ENCODE measurements at regions not wholly inside any gene's neighbourhood (a gene's known extent, or its start where the extent isn't known, plus 50 kb on each side); places are given as distances from the start of the nearest gene placed in this dataset.

DNA sequence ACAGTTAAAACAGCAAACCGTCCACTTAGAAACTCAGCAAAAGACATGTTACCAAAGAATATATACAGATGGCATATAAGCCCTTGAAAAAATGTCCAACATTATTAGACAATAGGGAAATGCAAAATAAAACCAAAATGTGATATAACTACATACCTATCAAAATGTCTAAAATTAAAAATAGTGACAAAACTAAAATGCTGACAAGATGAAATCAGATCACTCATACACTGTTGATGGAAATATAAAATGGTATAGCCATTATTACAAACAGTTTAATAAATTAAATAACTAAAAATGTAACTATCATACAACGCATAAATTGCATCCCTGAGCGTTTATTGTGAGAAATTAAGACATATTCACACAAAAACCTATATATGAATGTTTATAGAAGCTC, 939.7 kb upstream of the ZWINT start:
- no peak overlapping the region for H3K4me3 ChIP-seq (ENCODE audit: low read depth, low read length)
- TF ChIP-seq, protein P1, sequence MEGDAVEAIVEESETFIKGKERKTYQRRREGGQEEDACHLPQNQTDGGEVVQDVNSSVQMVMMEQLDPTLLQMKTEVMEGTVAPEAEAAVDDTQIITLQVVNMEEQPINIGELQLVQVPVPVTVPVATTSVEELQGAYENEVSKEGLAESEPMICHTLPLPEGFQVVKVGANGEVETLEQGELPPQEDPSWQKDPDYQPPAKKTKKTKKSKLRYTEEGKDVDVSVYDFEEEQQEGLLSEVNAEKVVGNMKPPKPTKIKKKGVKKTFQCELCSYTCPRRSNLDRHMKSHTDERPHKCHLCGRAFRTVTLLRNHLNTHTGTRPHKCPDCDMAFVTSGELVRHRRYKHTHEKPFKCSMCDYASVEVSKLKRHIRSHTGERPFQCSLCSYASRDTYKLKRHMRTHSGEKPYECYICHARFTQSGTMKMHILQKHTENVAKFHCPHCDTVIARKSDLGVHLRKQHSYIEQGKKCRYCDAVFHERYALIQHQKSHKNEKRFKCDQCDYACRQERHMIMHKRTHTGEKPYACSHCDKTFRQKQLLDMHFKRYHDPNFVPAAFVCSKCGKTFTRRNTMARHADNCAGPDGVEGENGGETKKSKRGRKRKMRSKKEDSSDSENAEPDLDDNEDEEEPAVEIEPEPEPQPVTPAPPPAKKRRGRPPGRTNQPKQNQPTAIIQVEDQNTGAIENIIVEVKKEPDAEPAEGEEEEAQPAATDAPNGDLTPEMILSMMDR (IDR thresholded peaks at IDR 0.05; ENCODE audit: low read depth, low read length) = no peak

DNA sequence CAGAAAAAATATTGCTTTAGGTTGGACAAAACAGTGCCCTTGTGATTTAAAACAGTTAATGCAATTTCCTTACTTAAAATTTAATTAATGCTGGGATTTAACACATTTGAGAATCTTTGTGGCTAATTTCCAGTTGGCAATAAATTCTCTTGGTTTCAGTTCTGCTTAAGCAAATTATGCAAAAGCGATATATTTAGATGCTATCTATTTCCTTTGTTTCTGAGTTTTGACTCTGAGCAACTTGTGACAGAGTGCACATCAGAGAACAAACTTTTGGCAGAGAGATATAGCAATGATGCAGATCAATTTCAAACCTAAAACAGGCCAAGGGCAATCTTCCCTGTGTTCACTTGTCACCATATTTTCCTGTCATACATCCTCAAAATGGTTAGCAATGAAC, 933.6 kb upstream of the ZWINT start:
- no peak overlapping the region for H3K4me3 ChIP-seq (ENCODE audit: low read depth, low read length)
- TF ChIP-seq, protein P1 (IDR thresholded peaks at IDR 0.05; ENCODE audit: low read depth, low read length) = no peak

DNA sequence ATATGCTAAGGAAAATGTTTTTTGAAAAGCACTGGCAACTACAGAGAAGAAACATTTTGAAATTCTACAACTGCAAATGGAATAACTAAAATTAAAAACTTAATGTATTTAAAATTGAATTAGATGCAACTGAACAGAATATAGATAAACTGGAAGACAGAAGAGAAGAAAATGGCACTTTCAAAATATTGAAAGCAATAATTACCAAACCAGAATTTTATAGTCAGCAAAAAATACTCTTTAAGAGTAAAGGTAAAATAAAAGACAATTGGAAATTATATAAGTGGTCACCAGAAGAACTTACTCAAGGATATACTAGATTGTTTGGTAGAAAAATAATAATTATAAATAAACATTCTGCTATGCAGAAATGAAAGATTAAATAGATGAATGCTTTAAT, 927.7 kb upstream of the ZWINT start:
- TF ChIP-seq, protein P1 (IDR thresholded peaks at IDR 0.05; ENCODE audit: low read depth, low read length) = no peak

DNA sequence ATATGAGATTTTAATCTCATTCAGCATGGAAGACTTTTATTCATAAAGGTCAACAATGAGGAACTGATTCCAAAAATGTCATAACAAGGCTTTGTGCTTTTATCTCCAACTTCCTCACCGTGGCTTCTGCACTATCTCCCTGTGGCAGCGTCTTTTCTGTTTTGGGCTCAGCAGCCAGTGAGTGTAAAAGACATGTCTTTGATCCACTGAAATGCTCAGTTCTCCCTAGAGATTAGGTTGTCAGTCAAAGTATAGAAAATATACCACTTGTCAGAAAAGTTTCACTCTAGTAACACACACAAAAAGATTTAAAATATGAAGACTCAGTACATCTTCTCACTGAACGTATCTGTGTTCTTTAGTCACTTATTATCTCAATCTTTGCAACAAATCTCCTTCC, 901.8 kb upstream of the ZWINT start:
- no peak overlapping the region for H3K4me3 ChIP-seq (ENCODE audit: low read depth, low read length)
- TF ChIP-seq, protein P1 (IDR thresholded peaks at IDR 0.05; ENCODE audit: low read depth, low read length) = no peak

More for the DNA sequence above, 927.7 kb upstream of the ZWINT start:
- no peak overlapping the region for H3K4me3 ChIP-seq (ENCODE audit: low read depth, low read length)

DNA sequence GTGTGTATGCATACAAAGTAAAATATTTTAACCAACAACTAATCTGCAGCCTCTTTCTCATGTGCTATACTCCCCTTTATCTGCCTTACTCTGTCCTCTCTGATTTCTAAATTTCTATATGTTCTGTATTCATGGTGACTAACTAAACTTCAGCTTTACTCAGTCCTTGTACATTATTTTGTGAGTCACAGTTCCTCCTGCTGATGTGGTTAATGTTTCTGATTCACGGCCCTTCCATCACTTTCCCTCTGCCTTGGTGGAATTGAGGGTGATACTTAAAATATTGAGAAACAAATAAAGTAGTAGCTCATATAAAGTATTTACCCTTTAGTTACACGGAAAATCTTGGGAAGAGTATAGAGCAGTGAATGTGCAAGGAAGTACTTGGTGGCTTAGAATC, 899.1 kb upstream of the ZWINT start:
- H3K4me3 ChIP-seq (ENCODE audit: low read depth, low read length) = no peak overlapping the region
- TF ChIP-seq, protein P1 (IDR thresholded peaks at IDR 0.05; ENCODE audit: low read depth, low read length) = no peak

DNA sequence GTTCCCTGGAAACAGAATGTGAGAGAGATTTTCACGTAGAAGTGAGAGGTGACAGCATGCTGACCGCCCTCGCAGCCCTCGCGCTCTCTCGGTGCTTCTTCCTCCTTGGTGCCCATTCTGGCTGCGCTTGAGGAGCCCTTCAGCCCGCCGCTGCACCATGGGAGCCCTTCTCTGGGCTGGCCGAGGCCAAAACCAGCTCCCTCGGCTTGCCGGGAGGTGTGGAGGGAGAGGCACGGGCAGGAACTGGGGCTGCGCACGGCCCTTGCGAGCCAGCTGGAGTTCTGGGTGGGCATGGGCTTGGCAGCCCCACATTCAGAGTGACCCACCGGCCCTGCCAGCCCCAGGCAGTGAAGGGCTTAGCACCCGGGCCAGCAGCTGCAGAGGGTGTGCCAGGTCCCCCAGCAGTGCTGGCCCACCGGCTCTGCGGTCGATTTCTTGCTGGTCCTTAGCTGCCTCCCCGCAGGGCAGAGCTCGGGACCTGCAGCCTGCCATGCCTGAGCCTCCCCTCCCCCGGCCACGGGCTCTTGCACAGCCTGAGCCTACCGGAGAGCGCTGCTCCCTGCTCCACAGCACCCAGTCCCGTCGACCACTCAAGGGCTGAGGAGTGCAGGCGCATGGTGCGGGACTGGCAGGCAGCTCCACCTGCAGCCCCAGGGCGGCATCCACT, 888.7 kb upstream of the ZWINT start:
- H3K4me3 ChIP-seq (ENCODE audit: low read depth, low read length) = no peak overlapping the region
- TF ChIP-seq, protein P1 (IDR thresholded peaks at IDR 0.05; ENCODE audit: low read depth, low read length) = no peak

DNA sequence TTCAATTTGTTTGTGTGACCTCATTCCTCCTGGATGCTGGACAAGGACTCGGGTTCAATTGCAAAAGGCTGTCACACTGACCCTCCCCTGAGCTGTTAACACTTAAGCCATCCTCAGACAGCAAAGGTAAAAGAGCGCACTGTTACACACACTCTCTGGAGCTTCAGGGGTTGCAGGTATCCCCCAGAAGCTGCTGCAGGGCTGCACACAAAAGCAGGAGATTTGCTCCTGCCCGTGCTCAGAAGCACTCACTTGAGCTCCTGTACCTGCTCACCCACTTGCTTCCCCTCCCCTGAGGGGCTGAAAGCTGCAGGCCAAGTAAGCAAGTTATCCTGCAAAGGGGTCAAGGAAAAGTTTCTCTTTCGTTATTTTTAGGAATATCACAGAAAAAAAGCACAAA, 886.2 kb upstream of the ZWINT start:
- H3K4me3 ChIP-seq (ENCODE audit: low read depth, low read length) = no peak overlapping the region
- TF ChIP-seq, protein P1 (IDR thresholded peaks at IDR 0.05; ENCODE audit: low read depth, low read length) = no peak
